Activated CD4-positive, alpha-beta T cell treated with anti-CD3 and anti-CD28 coated beads for 36 hours (primary cell): ENCODE measurements at regions not wholly inside any gene's neighbourhood (a gene's known extent, or its start where the extent isn't known, plus 50 kb on each side); places are given as distances from the start of the nearest gene placed in this dataset.

Source experiments
- ATAC-seq: fragments of 200-7000 bp; cut with Tn5 transposase; one replicate; pipeline ENCODE4 v1.10.0; 2021; ENCODE audit warnings: mild to moderate bottlenecking, moderate library complexity
- CTCF ChIA-PET: fragments of 350-600 bp; sonication (Branson Sonifier 250); formaldehyde crosslinking; loops from one replicate; lab custom pipeline; 2021; ENCODE audit warnings: antibody characterized with exemption; lab: Charles Lee
- POLR2A ChIA-PET: fragments of 350-600 bp; sonication (Branson Sonifier 250); formaldehyde crosslinking; loops from one replicate; lab custom pipeline; 2021; ENCODE audit warnings: antibody characterized with exemption, inconsistent platforms; lab: Charles Lee
- DNase-seq: peaks from one replicate; pipeline ENCODE4 v3.0.0-alpha.2; 2020
- H3K27ac Mint-ChIP-seq: one replicate; pipeline ENCODE4 v1.8.0; 2021; ENCODE audit warnings: mixed read lengths
- H3K27me3 Mint-ChIP-seq: one replicate; pipeline ENCODE4 v1.8.0; 2021; ENCODE audit warnings: mixed read lengths
- H3K36me3 Mint-ChIP-seq: one replicate; pipeline ENCODE4 v1.8.0; 2021; ENCODE audit warnings: low read depth, mixed read lengths
- H3K4me1 Mint-ChIP-seq: one replicate; pipeline ENCODE4 v1.8.0; 2021; ENCODE audit warnings: mixed read lengths
- H3K4me3 Mint-ChIP-seq: one replicate; pipeline ENCODE4 v1.8.0; 2021; ENCODE audit warnings: mild to moderate bottlenecking, moderate library complexity, mixed read lengths
- H3K9me3 Mint-ChIP-seq: one replicate; pipeline ENCODE4 v1.8.0; 2021; ENCODE audit warnings: low read depth, mixed read lengths
- intact Hi-C, 2 experiments: fragments of 100-400 bp; cut with DNase I in 1 of 2; cut with micrococcal nuclease in 1 of 2; formaldehyde crosslinking; loops; one replicate each; pipeline versions ENCODE4 v1.14.2 to v1.15.1; 2022 to 2024; cut with DNase I, micrococcal nuclease

- Mint-ChIP-seq H3K4me3 (no peak overlapping the region), H3K27ac (no peak overlapping the region), H3K27me3 (peaks cover 24% of the 10 kb centered on the region), H3K9me3 (no peaks in the 10 kb centered on the region), H3K4me1 (no peaks in the 10 kb centered on the region), H3K36me3 (no peaks in the 10 kb centered on the region)
- ChIA-PET POLR2A (no interaction called here), CTCF (no interaction called here)
- no peak for ATAC-seq
- DNase-seq: no peak
- intact Hi-C loops: no loop called here
Observed at GRCh38 chr2:71903841-71904240, 243.8 kb downstream of the CYP26B1 start.

- intact Hi-C loops: no loop called here
- DNase-seq: no peak
- Mint-ChIP-seq H3K4me1 (no peaks in the 10 kb centered on the region), H3K4me3 (no peak overlapping the region), H3K27me3 (peaks cover 11% of the 10 kb centered on the region), H3K9me3 (no peaks in the 10 kb centered on the region), H3K27ac (no peak overlapping the region), H3K36me3 (no peaks in the 10 kb centered on the region)
- ChIA-PET CTCF (interaction anchor here (0.6 kb wide), 1 partner anchor 1296 kb away, joined by 3 read pairs; no protein-coding TSS in a partner anchor), POLR2A (no interaction called here)
- no peak for ATAC-seq
Observed at GRCh38 chr2:71901466-71901865, 246.2 kb downstream of the CYP26B1 start.

- CTCF ChIA-PET: no interaction called here
- H3K36me3 Mint-ChIP-seq: no peaks in the 10 kb centered on the region
- POLR2A ChIA-PET: no interaction called here
- no peak for ATAC-seq
- peaks cover 4% of the 10 kb centered on the region for H3K27me3 Mint-ChIP-seq
- DNase-seq: no peak
- H3K27ac Mint-ChIP-seq: no peak overlapping the region
- no peak overlapping the region for H3K4me3 Mint-ChIP-seq
- intact Hi-C loops: no loop called here
- H3K4me1 Mint-ChIP-seq: no peaks in the 10 kb centered on the region
- H3K9me3 Mint-ChIP-seq: no peaks in the 10 kb centered on the region
Observed at GRCh38 chr2:71898851-71899681, 248.6 kb downstream of the CYP26B1 start.

GRCh38 chr2:71898375-71898774 lies 249.3 kb downstream of the CYP26B1 start:
- no peak for DNase-seq
- Mint-ChIP-seq H3K4me3 (no peak overlapping the region), H3K9me3 (no peaks in the 10 kb centered on the region), H3K36me3 (no peaks in the 10 kb centered on the region), H3K27ac (no peak overlapping the region), H3K4me1 (no peaks in the 10 kb centered on the region), H3K27me3 (peaks cover 4% of the 10 kb centered on the region)
- intact Hi-C loops: no loop called here
- POLR2A ChIA-PET: no interaction called here
- ATAC-seq: no peak
- CTCF ChIA-PET: no interaction called here

GRCh38 chr2:71897836-71898235 lies 249.8 kb downstream of the CYP26B1 start:
- Mint-ChIP-seq H3K4me3 (no peak overlapping the region), H3K27ac (no peak overlapping the region), H3K36me3 (no peaks in the 10 kb centered on the region), H3K27me3 (peaks cover 5% of the 10 kb centered on the region), H3K4me1 (no peaks in the 10 kb centered on the region), H3K9me3 (no peaks in the 10 kb centered on the region)
- ATAC-seq: no peak
- intact Hi-C loops: no loop called here
- CTCF ChIA-PET: no interaction called here
- POLR2A ChIA-PET: no interaction called here
- DNase-seq: no peak

GRCh38 chr2:71897137-71897480 lies 250.6 kb downstream of the CYP26B1 start:
- POLR2A ChIA-PET: no interaction called here
- CTCF ChIA-PET: no interaction called here
- DNase-seq (no peak), ATAC-seq (no peak)
- H3K27me3 Mint-ChIP-seq: peaks cover 6% of the 10 kb centered on the region
- H3K4me3 Mint-ChIP-seq: no peak overlapping the region
- no peaks in the 10 kb centered on the region for H3K4me1 Mint-ChIP-seq
- intact Hi-C loops: no loop called here
- no peaks in the 10 kb centered on the region for H3K36me3 Mint-ChIP-seq
- H3K27ac Mint-ChIP-seq: no peak overlapping the region
- no peaks in the 10 kb centered on the region for H3K9me3 Mint-ChIP-seq

GRCh38 chr2:71896385-71897136 lies 251.1 kb downstream of the CYP26B1 start:
- H3K4me1 Mint-ChIP-seq: no peaks in the 10 kb centered on the region
- no peaks in the 10 kb centered on the region for H3K9me3 Mint-ChIP-seq
- intact Hi-C loops: no loop called here
- DNase-seq (no peak), ATAC-seq (no peak)
- no peaks in the 10 kb centered on the region for H3K36me3 Mint-ChIP-seq
- H3K27ac Mint-ChIP-seq: no peak overlapping the region
- POLR2A ChIA-PET: no interaction called here
- CTCF ChIA-PET: no interaction called here
- H3K27me3 Mint-ChIP-seq: peaks cover 6% of the 10 kb centered on the region
- no peak overlapping the region for H3K4me3 Mint-ChIP-seq

GRCh38 chr2:71895320-71896161 lies 252.1 kb downstream of the CYP26B1 start:
- no peaks in the 10 kb centered on the region for H3K4me1 Mint-ChIP-seq
- H3K4me3 Mint-ChIP-seq: no peak overlapping the region
- H3K27me3 Mint-ChIP-seq: peaks cover 6% of the 10 kb centered on the region
- POLR2A ChIA-PET: no interaction called here
- no peak for ATAC-seq
- intact Hi-C loops: no loop called here
- CTCF ChIA-PET: no interaction called here
- H3K27ac Mint-ChIP-seq: no peak overlapping the region
- no peak for DNase-seq
- no peaks in the 10 kb centered on the region for H3K36me3 Mint-ChIP-seq
- no peaks in the 10 kb centered on the region for H3K9me3 Mint-ChIP-seq

GRCh38 chr2:71894261-71894660 lies 253.4 kb downstream of the CYP26B1 start:
- Mint-ChIP-seq H3K36me3 (no peaks in the 10 kb centered on the region), H3K4me1 (no peaks in the 10 kb centered on the region), H3K9me3 (no peaks in the 10 kb centered on the region), H3K4me3 (no peak overlapping the region), H3K27me3 (peaks cover 5% of the 10 kb centered on the region), H3K27ac (no peak overlapping the region)
- ChIA-PET POLR2A (no interaction called here), CTCF (no interaction called here)
- intact Hi-C loops: no loop called here
- ATAC-seq: no peak
- DNase-seq: no peak

GRCh38 chr2:71893646-71894045 lies 254.0 kb downstream of the CYP26B1 start:
- DNase-seq: no peak
- CTCF ChIA-PET: no interaction called here
- Mint-ChIP-seq H3K9me3 (no peaks in the 10 kb centered on the region), H3K4me1 (no peaks in the 10 kb centered on the region), H3K36me3 (no peaks in the 10 kb centered on the region), H3K27me3 (peaks cover 5% of the 10 kb centered on the region), H3K4me3 (no peak overlapping the region), H3K27ac (no peak overlapping the region)
- POLR2A ChIA-PET: no interaction called here
- ATAC-seq: no peak
- intact Hi-C loops: no loop called here

GRCh38 chr2:71892896-71893295 lies 254.8 kb downstream of the CYP26B1 start:
- Mint-ChIP-seq H3K27ac (no peak overlapping the region), H3K9me3 (no peaks in the 10 kb centered on the region), H3K4me3 (no peak overlapping the region), H3K27me3 (peaks cover 8% of the 10 kb centered on the region), H3K4me1 (no peaks in the 10 kb centered on the region), H3K36me3 (no peaks in the 10 kb centered on the region)
- intact Hi-C loops: no loop called here
- ATAC-seq (no peak), DNase-seq (no peak)
- POLR2A ChIA-PET: no interaction called here
- CTCF ChIA-PET: no interaction called here
